ENCODE measurements at regions not wholly inside any gene's neighbourhood (a gene's known extent, or its start where the extent isn't known, plus 50 kb on each side); places are given as distances from the start of the nearest gene placed in this dataset.

DNA sequence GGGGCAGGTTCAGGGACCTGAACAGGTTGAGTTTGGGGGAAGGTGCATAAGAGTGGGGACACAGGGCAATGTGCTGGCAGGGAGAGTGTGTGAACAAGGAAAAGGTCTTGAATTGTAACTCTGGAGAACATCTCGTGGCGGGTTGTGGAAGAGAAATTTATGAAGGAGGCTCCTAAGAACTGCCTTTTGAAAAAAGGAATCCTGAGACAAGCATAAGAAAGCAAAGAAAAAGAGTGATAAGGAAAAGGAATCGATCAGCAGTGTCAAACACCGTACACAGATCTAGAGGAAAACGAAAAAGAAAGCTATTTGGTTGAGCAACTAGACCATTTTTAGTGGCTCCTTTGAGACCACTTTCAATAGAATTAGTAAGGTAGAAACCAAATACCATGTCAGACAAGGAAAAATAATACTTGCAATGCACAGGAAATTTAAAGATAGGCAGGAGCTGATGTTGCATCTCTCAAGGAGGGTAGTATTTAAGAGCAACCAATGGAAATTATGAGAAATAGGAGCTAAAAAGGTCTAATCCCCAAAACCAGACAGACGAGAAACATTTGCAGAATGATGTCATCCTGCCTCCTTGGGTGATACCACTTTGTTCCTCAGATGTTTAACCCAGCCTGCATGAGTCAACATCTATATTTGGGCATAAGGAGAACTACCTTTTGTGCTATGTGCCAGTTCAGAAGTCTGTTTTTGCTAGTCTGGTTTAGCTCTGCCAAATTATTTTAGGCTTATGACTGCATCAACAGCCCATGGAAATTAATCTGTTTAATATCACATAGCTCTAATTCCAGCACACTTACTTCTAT is 64.5 kb upstream of the STK38L start:
- peak; percentile 62 for DNase-seq (ENCODE audit: low read depth)

DNA sequence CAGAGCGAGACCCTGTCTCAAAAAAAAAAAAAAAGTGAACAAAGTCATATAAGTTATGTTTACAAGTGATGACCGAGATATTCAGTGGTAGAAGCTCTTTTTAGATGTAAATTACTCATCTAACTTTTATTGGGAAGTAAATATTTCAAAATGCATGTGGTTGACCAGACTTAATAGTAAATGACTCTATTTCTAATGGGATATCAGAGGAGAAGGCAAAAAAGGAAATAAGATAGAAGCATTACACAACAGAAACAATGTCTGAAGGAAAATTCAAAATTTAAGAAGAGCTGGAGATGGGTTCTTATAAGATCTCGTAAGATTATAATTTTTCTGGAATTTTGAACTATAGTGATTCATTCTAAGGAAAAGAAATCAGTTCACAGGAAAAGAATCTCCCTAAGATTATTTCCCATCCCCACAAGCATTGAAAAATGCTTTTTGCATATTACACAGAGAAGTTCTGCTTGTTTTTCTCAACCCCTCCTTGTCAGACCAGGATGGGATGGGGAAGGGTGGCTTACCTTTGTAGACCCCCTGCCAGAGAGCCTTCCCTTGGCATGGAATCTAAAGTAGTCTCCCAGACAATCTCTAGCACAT is 63.1 kb upstream of the STK38L start:
- no peak for DNase-seq (ENCODE audit: low read depth)

DNA sequence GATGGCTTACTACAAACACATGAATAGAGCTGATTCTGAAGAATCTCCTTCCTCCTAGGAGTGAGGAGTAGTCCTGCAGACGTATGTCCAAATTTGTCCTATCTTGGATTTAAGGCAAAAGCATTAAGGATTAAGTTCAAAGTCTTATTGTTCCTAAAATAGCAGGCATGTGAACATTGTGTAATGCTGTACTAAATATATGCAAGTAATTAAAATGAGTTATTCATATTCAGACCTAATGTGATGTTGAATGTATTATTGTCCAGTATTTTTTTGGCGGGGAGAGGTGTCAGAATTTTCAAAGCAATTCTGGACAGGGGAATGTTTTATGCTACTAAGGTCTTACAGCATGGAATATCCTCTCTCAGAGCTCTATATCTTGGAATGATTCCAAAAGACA is 60.7 kb upstream of the STK38L start:
- no peak for DNase-seq (ENCODE audit: low read depth)

DNA sequence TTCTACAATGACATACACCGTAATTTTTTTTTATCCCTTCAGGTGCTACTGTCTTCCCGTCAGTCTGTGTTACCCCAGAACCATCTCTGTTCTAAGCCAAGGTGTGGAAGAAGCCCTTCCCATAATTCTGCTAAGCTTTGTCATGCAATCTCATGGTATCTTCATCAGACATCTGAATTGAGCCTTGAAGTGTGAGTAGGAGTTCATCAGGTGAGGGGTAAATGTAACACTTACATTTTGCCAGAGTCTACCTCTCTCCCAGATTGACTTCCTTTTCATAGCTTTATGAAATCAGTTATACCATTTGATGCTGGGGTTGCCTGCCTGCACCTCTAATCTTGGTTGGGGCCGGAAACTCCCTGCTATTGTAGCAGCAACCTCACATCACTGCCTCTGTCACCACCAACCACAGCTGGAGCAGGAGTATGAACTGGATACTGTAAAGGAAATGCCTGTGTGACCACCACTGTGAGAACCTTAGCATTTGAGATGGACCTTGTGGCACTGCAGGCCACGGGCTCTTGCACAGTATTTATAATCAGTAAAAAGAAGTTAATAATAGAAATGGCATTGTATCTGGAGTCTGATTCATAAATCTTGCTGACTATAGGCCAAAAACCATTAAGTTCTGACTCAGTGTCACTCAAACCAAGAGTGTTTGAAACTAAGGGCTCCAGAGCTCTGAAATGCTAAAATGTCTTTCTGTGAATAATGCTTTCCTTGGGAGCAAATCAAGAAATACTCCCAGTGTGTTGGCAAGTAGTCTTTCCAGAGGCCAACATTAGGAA is 58.7 kb upstream of the STK38L start:
- DNase-seq (ENCODE audit: low read depth), result peak; percentile 73

DNA sequence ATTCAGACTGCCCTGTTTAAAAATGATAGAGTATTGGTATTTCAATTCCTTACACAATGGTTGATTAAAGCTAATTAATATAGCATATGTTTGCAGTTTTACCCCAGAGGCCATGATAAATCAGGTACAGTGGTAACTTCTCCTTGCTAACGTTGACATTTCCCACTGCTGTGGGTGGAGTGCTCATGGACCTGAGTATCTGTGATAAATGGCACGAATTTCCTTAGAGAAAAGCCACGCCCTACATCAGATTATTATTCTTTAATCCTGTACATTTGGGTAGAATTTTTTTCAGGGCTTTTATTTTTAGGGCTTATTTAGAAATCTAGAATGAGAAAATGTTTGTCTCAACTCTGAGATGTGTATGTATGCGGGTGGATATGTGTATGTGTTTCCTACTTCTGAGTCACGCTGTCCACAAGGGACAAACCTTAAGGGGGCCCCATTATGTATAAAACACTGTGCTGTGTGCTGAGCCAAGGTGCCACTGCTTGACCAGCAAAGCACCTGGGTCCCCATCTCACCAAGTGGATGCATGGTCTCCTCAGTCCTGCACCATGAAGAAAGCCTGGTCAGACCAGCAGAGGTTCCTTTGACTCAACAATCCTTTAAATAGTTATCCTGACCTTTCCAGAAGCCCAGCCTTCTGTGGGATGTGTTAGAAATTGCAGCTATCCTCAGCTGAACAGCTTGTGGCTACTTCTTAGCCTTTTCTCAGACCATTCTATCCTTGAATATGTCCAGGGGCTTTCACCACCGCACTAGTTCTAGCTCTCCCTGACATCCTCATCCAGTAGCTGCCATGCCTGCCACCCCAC is 57.9 kb upstream of the STK38L start:
- DNase-seq (ENCODE audit: low read depth), result no peak

DNA sequence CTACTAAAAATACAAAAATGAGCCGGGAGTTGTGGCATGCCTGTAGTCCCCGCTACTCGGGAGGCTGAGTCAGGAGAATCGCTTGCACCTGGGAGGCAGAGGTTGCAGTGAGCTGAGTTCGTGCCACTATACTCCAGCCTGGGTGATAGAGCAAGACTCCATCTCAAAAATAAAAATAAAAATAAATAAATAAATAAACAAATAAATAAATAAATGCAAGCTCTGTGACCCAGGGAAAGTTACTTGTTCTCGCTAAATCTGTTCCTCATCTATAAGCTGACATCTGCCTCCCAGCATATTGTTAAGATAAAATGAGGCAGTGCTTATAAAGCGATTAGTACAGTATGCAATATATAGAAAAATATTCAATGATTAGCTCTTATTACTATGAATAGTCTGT is 56.4 kb upstream of the STK38L start:
- DNase-seq (ENCODE audit: low read depth), result no peak

DNA sequence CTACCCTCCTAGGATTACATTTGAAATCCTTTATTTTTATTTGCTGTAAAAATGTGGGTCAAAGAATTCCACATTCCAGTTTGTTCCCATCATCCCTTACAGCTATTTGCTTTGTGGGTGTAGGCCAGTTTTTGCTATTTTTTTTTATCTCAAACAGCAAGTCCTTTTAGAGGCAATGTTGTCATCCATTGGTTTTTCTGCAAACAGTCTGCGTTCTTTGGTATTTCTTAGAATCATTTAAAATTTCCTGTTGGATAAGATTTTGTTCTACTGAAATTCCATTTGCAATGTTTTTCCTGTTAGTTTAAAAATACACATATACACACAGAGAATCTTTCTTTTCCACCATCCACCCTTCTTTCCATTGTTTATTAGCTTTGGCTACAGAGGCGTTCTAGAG is 53.3 kb upstream of the STK38L start:
- peak; percentile 66 for DNase-seq (ENCODE audit: low read depth)

DNA sequence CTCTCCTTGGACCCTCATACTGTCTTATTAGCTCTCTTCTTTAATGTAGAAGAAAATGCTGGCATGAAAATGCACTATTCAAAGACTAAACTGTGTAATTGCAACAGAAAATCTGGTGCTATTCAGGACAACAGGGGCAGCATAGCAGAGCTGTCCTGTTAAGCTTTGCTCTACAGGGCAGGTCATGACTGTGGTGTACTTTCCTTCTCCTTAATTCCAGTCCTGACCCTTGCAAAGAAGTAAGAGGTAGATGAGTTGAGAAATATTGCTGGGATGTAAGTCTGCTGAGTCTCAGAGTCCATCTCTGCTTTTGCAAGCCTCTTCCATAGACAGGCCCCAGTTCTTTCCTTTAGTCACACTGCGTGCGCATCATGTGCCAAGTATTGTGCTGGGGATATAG is 52.6 kb upstream of the STK38L start:
- no peak for DNase-seq (ENCODE audit: low read depth)

DNA sequence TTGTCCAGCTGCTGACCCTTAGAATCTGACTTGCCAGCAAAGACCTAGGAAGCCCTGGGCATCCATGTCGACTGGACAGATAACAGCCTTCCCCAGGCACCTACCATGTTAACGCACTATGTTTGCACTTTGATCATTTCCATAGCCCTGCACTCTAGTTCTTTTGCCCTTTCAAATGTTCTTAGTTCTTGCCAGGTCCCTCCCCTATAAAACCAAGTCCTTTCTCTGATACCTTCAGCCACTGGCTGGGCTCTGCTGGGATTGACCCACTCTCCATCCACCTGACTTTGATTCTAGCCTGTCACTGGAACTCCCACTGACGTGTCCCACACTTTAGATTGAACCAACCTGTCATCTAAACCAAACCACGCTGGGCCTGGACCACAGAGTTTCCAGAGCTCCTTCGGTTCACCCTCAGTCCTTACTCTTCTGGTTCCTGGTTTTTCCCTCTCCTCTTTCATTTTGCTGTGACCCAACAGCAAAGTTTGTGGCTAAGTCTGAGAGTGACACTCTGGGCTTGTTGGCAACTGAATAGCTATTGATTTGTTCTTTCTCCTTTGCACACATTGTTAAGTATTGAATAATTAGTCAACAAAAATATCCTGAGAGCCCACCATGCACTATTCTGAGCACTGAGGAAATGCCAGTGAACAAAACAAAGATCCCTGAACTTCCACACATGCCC is 51.8 kb upstream of the STK38L start:
- DNase-seq (ENCODE audit: low read depth), result no peak

DNA sequence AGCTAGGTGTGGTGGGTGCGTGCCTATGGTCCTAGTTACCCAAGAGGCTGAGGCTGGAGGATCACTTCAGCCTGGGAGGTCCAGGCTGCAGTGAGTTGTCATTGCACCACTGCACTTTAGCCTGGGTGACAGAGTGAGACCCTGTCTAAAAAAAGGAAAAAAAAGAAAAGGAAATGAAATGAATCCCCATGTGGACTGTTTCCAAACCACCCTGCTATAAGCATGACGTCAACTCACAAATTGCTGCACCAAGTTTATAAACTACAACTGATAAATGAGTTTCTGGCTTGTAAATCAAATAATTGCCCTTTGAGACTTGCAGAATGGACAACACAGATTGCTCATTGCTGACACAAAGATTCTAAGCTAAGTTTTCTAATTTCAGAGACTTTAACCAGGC is 51.0 kb upstream of the STK38L start:
- DNase-seq (ENCODE audit: low read depth), result peak; percentile 65

DNA sequence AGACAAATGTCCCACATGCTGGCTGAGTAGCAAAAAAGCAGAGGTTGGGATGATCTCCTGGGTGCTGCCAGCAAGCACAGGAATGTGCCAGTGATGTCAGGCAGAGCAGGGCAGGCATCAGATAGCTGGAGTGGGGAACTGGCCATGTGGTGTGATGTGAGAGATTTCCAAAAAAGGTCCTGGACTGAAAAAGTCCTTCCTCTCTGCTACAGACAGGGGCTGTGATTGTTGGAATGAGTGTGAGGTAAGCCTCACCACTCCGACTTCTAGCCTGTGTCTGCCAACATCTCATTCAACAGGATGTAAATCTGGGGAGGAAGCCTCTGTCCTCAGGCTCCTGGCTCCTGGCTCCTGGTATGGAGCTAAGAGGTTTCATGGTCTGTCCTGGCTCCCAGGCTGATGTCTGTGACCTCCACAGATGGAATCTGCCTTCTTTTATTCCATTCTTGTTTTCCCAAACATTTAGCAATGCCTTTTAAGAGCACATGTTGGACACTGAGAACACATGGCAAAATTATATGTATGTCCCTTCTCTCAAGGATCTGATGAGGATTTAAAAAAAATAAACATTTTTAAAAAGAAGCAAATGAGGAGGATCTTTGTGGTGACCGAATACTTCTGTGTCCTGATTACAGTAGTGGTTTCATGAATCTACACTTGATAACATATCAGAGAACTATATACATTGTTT is 50.1 kb upstream of the STK38L start:
- DNase-seq (ENCODE audit: low read depth), result peak; percentile 81
